ENCODE measurements at regions not wholly inside any gene's neighbourhood (a gene's known extent, or its start where the extent isn't known, plus 50 kb on each side); places are given as distances from the start of the nearest gene placed in this dataset.

GRCh38 chr19:56987184-56987583, 132.6 kb upstream of the USP29 start:
- Histone ChIP-seq H4K20me1 (replicated peaks in 1 of 2; ENCODE audit: control insufficient read depth in 1 of 2, insufficient read depth in 2 of 2, low read length in 2 of 2) (no peaks in the 10 kb centered on the region), H2AFZ (ENCODE audit: low read length) (no peak overlapping the region), H2BK12ac (ENCODE audit: low read depth, low read length) (no peak overlapping the region), H3K9ac (replicated peaks in 1 of 4; ENCODE audit: extremely low read depth in 1 of 4, low read depth in 3 of 4, low read length in 3 of 4) (no peak overlapping the region), H2BK15ac (ENCODE audit: low read length) (no peak overlapping the region), H3K23me2 (ENCODE audit: low read depth, low read length) (no peaks in the 10 kb centered on the region), H3K56ac (replicated peaks; ENCODE audit: insufficient read length, low read depth, low read length) (no peak overlapping the region), H3K79me2 (ENCODE audit: control insufficient read depth in 1 of 2, insufficient read depth in 2 of 2, low read length in 2 of 2) (no peaks in the 10 kb centered on the region), H3K4me1 (replicated peaks in 1 of 4; ENCODE audit: control insufficient read depth in 3 of 4, insufficient read depth in 4 of 4, low read length in 3 of 4) (no peaks in the 10 kb centered on the region), H4K5ac (ENCODE audit: insufficient read length, low read depth, low read length) (no peak overlapping the region), H3K9me3 (ENCODE audit: insufficient read depth in 2 of 2, low read depth in 1 of 2, low read length in 1 of 2) (peaks cover 60 to 94% of the 10 kb centered on the region in 2 experiments), H2AK5ac (ENCODE audit: low read depth, low read length) (no peak overlapping the region), H3K18ac (ENCODE audit: extremely low read depth, low read length) (no peak overlapping the region), H2BK5ac (ENCODE audit: low read depth, low read length) (no peak overlapping the region), H3K79me1 (ENCODE audit: low read depth, low read length) (no peaks in the 10 kb centered on the region), H3K14ac (ENCODE audit: insufficient read length) (no peak overlapping the region), H3K27ac (ENCODE audit: low read depth, low read length) (no peak overlapping the region), H4K91ac (replicated peaks; ENCODE audit: insufficient read length, low read length) (no peak overlapping the region), H3K4ac (replicated peaks; ENCODE audit: insufficient read length, low read depth, low read length) (no peak overlapping the region), H3K36me3 (ENCODE audit: control insufficient read depth in 2 of 4, insufficient read depth in 4 of 4, low read length in 3 of 4) (no peaks in the 10 kb centered on the region), H3K27me3 (replicated peaks in 1 of 4; ENCODE audit: control insufficient read depth in 3 of 4, extremely low read depth in 1 of 4, insufficient read depth in 3 of 4, low read length in 3 of 4) (no peaks in the 10 kb centered on the region), H3K4me3 (ENCODE audit: extremely low read depth in 1 of 4, insufficient read depth in 2 of 4, low read depth in 3 of 4, low read length in 4 of 4) (no peak overlapping the region), H4K8ac (ENCODE audit: extremely low read depth, insufficient read depth, low read length) (no peak overlapping the region; the same call in 1 of the 2 replicates), H3K23ac (ENCODE audit: insufficient read length) (no peak overlapping the region), H2BK120ac (replicated peaks; ENCODE audit: low read depth, low read length) (no peak overlapping the region), H2BK20ac (ENCODE audit: low read length) (no peak overlapping the region), H3K4me2 (ENCODE audit: insufficient read depth in 1 of 2, low read depth in 2 of 2, low read length in 2 of 2) (no peak overlapping the region)
- WGBS, 2 experiments (ENCODE audit: extremely low coverage in 1 of 2, insufficient coverage in 1 of 2, insufficient read length in 1 of 2, insufficient replicate concordance in 2 of 2, low coverage in 1 of 2, low lambda C conversion rate in 2 of 2, missing lambda C conversion rate in 1 of 2), result 81% methylated on average over 15 of the region's 15 CpGs; no CpG with 5 or more reads in 1 of the 2 experiments
- TF ChIP-seq ASH2L (IDR thresholded peaks at IDR 0.05; ENCODE audit: low read length), result no peak
- no peak for TF ChIP-seq SP4 (IDR thresholded peaks at IDR 0.05; ENCODE audit: low read length)
- no peak for TF ChIP-seq HDAC6 (IDR thresholded peaks at IDR 0.05; ENCODE audit: low read depth, low read length)
- ChIA-PET POLR2A (ENCODE audit: partially characterized antibody) (no interaction called here), CTCF (ENCODE audit: partially characterized antibody) (no interaction called here)
- DNase-seq (ENCODE audit: low read depth in 1 of 2, low spot score in 2 of 2), result no peak
- no peak for FAIRE-seq
